GM23338 (cell line): ENCODE measurements at regions not wholly inside any gene's neighbourhood (a gene's known extent, or its start where the extent isn't known, plus 50 kb on each side); places are given as distances from the start of the nearest gene placed in this dataset.

Experiments
- ATAC-seq: fragments of 200-7000 bp; cut with Tn5 transposase; 3 replicates; pipeline ENCODE4 v1.9.1; 2020
- DNase-seq: peaks from one replicate; pipeline ENCODE4 v3.0.0-alpha.2; 2015; ENCODE audit warnings: low spot score
- H2AFZ ChIP-seq: fragments of 200-600 bp; sonication (generic); 2 replicates; pipeline ENCODE4 v1.8.0; 2016; ENCODE audit warnings: antibody characterized with exemption, mild to moderate bottlenecking, moderate library complexity
- H3F3A ChIP-seq: fragments of 200-600 bp; sonication (generic); replicated peaks from 2 replicates; pipeline ENCODE4 v1.8.0; 2017; ENCODE audit warnings: antibody characterized with exemption, mixed run types, low read depth
- H3K27ac ChIP-seq: fragments of 200-600 bp; sonication (generic); 2 replicates; pipeline ENCODE4 v1.6.1; 2016; ENCODE audit warnings: low read depth
- H3K27me3 ChIP-seq: fragments of 200-600 bp; sonication (generic); 2 replicates; pipeline ENCODE4 v1.8.0; 2016; ENCODE audit warnings: mild to moderate bottlenecking, mixed run types, moderate library complexity; ENCODE audit not compliant: insufficient read depth
- H3K36me3 ChIP-seq: fragments of 200-600 bp; sonication (generic); 2 replicates; pipeline ENCODE4 v1.8.0; 2016; ENCODE audit warnings: mild to moderate bottlenecking; ENCODE audit not compliant: insufficient read depth
- H3K4me1 ChIP-seq: fragments of 200-600 bp; sonication (generic); 2 replicates; pipeline ENCODE4 v1.8.0; 2016; ENCODE audit warnings: mild to moderate bottlenecking, moderate library complexity; ENCODE audit not compliant: insufficient read depth
- H3K4me2 ChIP-seq: fragments of 200-600 bp; sonication (generic); 2 replicates; pipeline ENCODE4 v1.7.1; 2017; ENCODE audit warnings: mixed run types
- H3K4me3 ChIP-seq: fragments of 200-600 bp; sonication (generic); 2 replicates; pipeline ENCODE4 v1.6.1; 2016; ENCODE audit warnings: mixed run types
- H3K79me2 ChIP-seq: fragments of 200-600 bp; sonication (generic); replicated peaks from 2 replicates; pipeline ENCODE4 v1.8.0; 2017; ENCODE audit warnings: mild to moderate bottlenecking; ENCODE audit not compliant: insufficient read depth
- H3K9me2 ChIP-seq: fragments of 200-600 bp; sonication (generic); 2 replicates; pipeline ENCODE4 v1.8.0; 2017; ENCODE audit not compliant: insufficient read depth
- H4K20me1 ChIP-seq: fragments of 200-600 bp; sonication (generic); replicated peaks from 2 replicates; pipeline ENCODE4 v1.8.0; 2017; ENCODE audit warnings: mild to moderate bottlenecking; ENCODE audit not compliant: insufficient read depth
- H3K27ac Mint-ChIP-seq: 2 replicates; pipeline ENCODE4 v1.8.0; 2020; ENCODE audit warnings: inconsistent platforms, mild to moderate bottlenecking, moderate library complexity, mixed read lengths
- H3K27me3 Mint-ChIP-seq: 3 replicates; pipeline ENCODE4 v1.8.0; 2022; ENCODE audit warnings: low read depth, mild to moderate bottlenecking, moderate library complexity, mixed read lengths, inconsistent platforms; ENCODE audit not compliant: insufficient read depth, poor library complexity
- H3K36me3 Mint-ChIP-seq: 3 replicates; pipeline ENCODE4 v1.8.0; 2021; ENCODE audit warnings: low read depth, mild to moderate bottlenecking, inconsistent platforms, moderate library complexity, mixed read lengths
- H3K4me1 Mint-ChIP-seq: 3 replicates; pipeline ENCODE4 v1.8.0; 2020; ENCODE audit warnings: mild to moderate bottlenecking, inconsistent platforms, mixed read lengths
- H3K4me3 Mint-ChIP-seq: 3 replicates; pipeline ENCODE4 v1.8.0; 2021; ENCODE audit warnings: moderate library complexity, mild to moderate bottlenecking, inconsistent platforms, mixed read lengths
- H3K9me3 Mint-ChIP-seq: 3 replicates; pipeline ENCODE4 v1.8.0; 2020; ENCODE audit warnings: moderate library complexity, mild to moderate bottlenecking, inconsistent platforms, mixed read lengths
- CREB1 ChIP-seq: fragments of 250-450 bp; sonication (Bioruptor Pico); IDR thresholded peaks from 2 replicates; pipeline ENCODE4 v1.5.0; 2020; ENCODE audit warnings: low read depth, mild to moderate bottlenecking, moderate library complexity
- CTCF ChIP-seq, 2 experiments: fragments of 200-600 bp in 1 of 2; sonication (generic) in 1 of 2; conservative IDR thresholded peaks; 2 replicates each; pipeline versions ENCODE4 v1.5.1 to v1.6.1; 2016 to 2017; ENCODE audit warnings: antibody characterized with exemption in 2 of 2, low read depth in 2 of 2, mild to moderate bottlenecking in 2 of 2, moderate library complexity in 1 of 2
- EZH2 ChIP-seq: fragments of 200-600 bp; sonication (generic); IDR thresholded peaks from one replicate; pipeline ENCODE4 v1.8.0; 2017; ENCODE audit warnings: antibody characterized with exemption, mild to moderate bottlenecking, low read depth; ENCODE audit not compliant: unreplicated experiment
- EZH2phosphoT487 ChIP-seq: fragments of 200-600 bp; sonication (generic); IDR thresholded peaks from one replicate; pipeline ENCODE4 v1.8.1; 2018; ENCODE audit warnings: antibody characterized with exemption; ENCODE audit not compliant: unreplicated experiment
- JUNB ChIP-seq: IDR thresholded peaks from one replicate; pipeline ENCODE4 v1.6.1; 2016; ENCODE audit warnings: antibody characterized with exemption; ENCODE audit not compliant: unreplicated experiment
- NANOG ChIP-seq: IDR thresholded peaks from 2 replicates; pipeline ENCODE4 v1.6.1; 2016; ENCODE audit warnings: antibody characterized with exemption, borderline replicate concordance
- POLR2AphosphoS5 ChIP-seq: IDR thresholded peaks from 2 replicates; pipeline ENCODE4 v1.6.1; 2016; ENCODE audit warnings: antibody characterized with exemption, low read depth
- STAT1 ChIP-seq: IDR thresholded peaks from one replicate; pipeline ENCODE4 v1.6.1; 2016; ENCODE audit warnings: antibody characterized with exemption; ENCODE audit not compliant: unreplicated experiment
- ZNF114 ChIP-seq: fragments of 250-450 bp; sonication (Bioruptor Pico); IDR thresholded peaks from 2 replicates; pipeline ENCODE4 v1.5.0; 2020; ENCODE audit warnings: mild to moderate bottlenecking, moderate library complexity
- ZNF331 ChIP-seq: fragments of 250-450 bp; sonication (Bioruptor Pico); IDR thresholded peaks from 2 replicates; pipeline ENCODE4 v1.5.0; 2020; ENCODE audit warnings: low read depth, mild to moderate bottlenecking, moderate library complexity
- ZNF462 ChIP-seq: fragments of 250-450 bp; sonication (Bioruptor Pico); IDR thresholded peaks from 2 replicates; pipeline ENCODE4 v1.5.0; 2020; ENCODE audit warnings: mild to moderate bottlenecking, moderate library complexity
- TF ChIP-seq, protein P1 (sequence below): IDR thresholded peaks from 2 replicates; pipeline ENCODE4 v1.6.1; 2016; ENCODE audit warnings: antibody characterized with exemption

GRCh38 chr12:24394246-24394645 lies 444.8 kb upstream of the SOX5 start:
- H3K36me3 Mint-ChIP-seq, result peaks cover 12% of the 10 kb centered on the region; the same call in 2 of the 3 replicates
- ATAC-seq, result no peak
- H3K4me3 ChIP-seq, result no peak overlapping the region
- H3K4me1 ChIP-seq, result peaks cover 10% of the 10 kb centered on the region
- H4K20me1 ChIP-seq, result no peaks in the 10 kb centered on the region
- H3K4me1 Mint-ChIP-seq, result peaks cover 18% of the 10 kb centered on the region
- peaks cover 2% of the 10 kb centered on the region for H3K27me3 Mint-ChIP-seq
- H3K9me2 ChIP-seq, result 0 out of 2 replicates have a peak, but pooled peaks cover 3% of the 10 kb centered on the region
- TF ChIP-seq ZNF462 (CRISPR knock-in tag) (no peak), NANOG (no peak), CTCF (conservative IDR thresholded peaks at IDR 0.05; ENCODE audit: low read depth in 2 of 2) (no peak), EZH2phosphoT487 (no peak), STAT1 (no peak), ZNF331 (no peak), CREB1 (CRISPR knock-in tag) (no peak), JUNB (no peak), EZH2 (no peak), POLR2AphosphoS5 (no peak), ZNF114 (no peak)
- TF ChIP-seq, protein P1, sequence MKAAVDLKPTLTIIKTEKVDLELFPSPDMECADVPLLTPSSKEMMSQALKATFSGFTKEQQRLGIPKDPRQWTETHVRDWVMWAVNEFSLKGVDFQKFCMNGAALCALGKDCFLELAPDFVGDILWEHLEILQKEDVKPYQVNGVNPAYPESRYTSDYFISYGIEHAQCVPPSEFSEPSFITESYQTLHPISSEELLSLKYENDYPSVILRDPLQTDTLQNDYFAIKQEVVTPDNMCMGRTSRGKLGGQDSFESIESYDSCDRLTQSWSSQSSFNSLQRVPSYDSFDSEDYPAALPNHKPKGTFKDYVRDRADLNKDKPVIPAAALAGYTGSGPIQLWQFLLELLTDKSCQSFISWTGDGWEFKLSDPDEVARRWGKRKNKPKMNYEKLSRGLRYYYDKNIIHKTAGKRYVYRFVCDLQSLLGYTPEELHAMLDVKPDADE, result no peak
- H3K27me3 ChIP-seq, result no peaks in the 10 kb centered on the region
- no peak overlapping the region for H3K27ac Mint-ChIP-seq
- no peak for DNase-seq
- no peaks in the 10 kb centered on the region for H3K36me3 ChIP-seq
- no peak overlapping the region for H3K27ac ChIP-seq
- peaks cover 16% of the 10 kb centered on the region for H3K9me3 Mint-ChIP-seq
- no peaks in the 10 kb centered on the region for H3K79me2 ChIP-seq
- H2AFZ ChIP-seq, result no peak overlapping the region
- H3F3A ChIP-seq, result no peaks in the 10 kb centered on the region
- no peak overlapping the region for H3K4me2 ChIP-seq
- H3K4me3 Mint-ChIP-seq, result no peak overlapping the region
